ENCODE measurements at regions not wholly inside any gene's neighbourhood (a gene's known extent, or its start where the extent isn't known, plus 50 kb on each side); places are given as distances from the start of the nearest gene placed in this dataset.

DNA sequence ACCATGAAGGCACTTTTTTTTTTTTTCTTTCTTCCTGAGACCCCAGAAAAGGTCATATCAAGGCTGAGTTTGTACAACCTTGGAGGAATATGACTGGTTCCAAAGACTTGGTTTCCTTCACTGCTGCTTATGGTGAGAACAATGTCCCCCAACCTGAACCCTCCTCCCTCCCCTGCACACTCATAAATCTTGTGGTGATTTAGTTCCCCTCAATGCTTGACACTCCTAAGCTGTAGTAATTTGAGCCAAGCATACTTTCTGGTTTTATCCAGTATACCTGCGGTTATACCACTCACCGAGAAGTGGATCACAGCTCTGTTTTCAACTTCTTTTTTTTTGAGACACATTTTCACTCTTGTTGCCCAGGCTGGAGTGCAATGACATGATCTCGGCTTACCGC is 149.9 kb upstream of the KLF4 start:
- peak overlapping the region in 3 of 5 donors; percentile 95 to 100 (median 98) for H3K27ac ChIP-seq
- peaks cover 0 to 16% of the 10 kb centered on the region in 2 donors for H3K4me1 ChIP-seq (replicated peaks in 1 of 2)
- 93 to 98% (median 96%) methylated on average over 4 of the region's 4 CpGs for WGBS, 4 donors
- intact Hi-C loops (cut with DNase I) = loop anchor here in 1 of 2 donors (10.0 kb wide), 1 partner anchor 155 kb away; the partner anchor contains the start of gene KLF4
- no peaks in the 10 kb centered on the region for H3K9me3 ChIP-seq (replicated peaks in 1 of 3)
- TF ChIP-seq CTCF (IDR thresholded peaks at IDR 0.05) (no peak), POLR2A (IDR thresholded peaks at IDR 0.05) (no peak)
- H3K4me3 ChIP-seq = no peak overlapping the region
- no peaks in the 10 kb centered on the region for H3K27me3 ChIP-seq
- no peaks in the 10 kb centered on the region for H3K36me3 ChIP-seq (replicated peaks in 1 of 2)
- DNase-seq = no peak

DNA sequence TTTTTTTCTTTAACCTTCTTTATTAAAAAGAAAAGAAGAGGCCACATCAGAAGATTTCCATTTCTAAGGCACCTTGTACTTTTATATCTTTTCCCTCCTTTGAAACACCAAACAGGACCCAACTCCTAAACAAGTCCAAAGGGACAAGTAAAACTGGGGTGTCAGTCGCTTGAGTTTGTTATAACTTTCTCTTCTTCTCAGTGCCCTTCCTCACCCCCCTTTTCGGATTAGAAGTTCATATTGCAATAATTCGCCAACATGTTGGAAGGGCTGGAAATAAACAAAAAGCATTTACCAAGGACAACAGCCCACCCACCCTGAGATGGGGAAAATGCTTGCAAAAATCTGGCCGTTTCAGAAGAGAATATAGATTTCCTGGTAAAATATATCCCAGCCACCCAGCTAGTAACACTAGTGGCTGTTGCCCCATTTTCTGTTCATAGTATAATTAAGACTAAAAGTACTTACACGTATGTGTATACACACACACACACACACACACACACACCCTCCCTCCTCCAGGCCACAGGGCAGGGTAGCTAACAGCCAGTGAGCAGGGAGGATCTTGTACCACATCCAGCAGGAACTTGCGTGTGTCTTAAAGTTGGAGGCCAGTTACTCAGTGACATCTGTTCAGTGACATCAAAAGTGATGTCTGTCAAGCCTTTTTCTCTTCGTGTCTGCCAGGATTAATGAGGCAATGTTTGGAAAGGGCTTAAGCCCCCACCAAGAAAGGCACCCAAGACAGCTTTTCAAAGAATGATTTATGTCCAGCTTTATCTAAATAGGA is 149.1 kb upstream of the KLF4 start:
- TF ChIP-seq CTCF (IDR thresholded peaks at IDR 0.05) = no peak
- TF ChIP-seq POLR2A (IDR thresholded peaks at IDR 0.05) = peak in 1 of 2 donors; percentile 64
- Histone ChIP-seq H3K4me3 (peak overlapping the region in 2 of 4 donors; percentile 38 to 64), H3K36me3 (replicated peaks in 1 of 2) (no peaks in the 10 kb centered on the region), H3K27me3 (no peaks in the 10 kb centered on the region), H3K4me1 (replicated peaks in 1 of 2) (peaks cover 0 to 16% of the 10 kb centered on the region in 2 donors), H3K27ac (peak overlapping the region; percentile 71 to 100 (median 98)), H3K9me3 (replicated peaks in 1 of 3) (no peaks in the 10 kb centered on the region)
- intact Hi-C loops (cut with DNase I) = loop anchor here in 1 of 2 donors (10.0 kb wide), 1 partner anchor 154 kb away; the partner anchor contains the start of gene KLF4
- DNase-seq = peak; percentile 71 to 90 (median 79)
- WGBS, 4 donors = 17 to 31% (median 19%) methylated on average over 7 of the region's 7 CpGs

DNA sequence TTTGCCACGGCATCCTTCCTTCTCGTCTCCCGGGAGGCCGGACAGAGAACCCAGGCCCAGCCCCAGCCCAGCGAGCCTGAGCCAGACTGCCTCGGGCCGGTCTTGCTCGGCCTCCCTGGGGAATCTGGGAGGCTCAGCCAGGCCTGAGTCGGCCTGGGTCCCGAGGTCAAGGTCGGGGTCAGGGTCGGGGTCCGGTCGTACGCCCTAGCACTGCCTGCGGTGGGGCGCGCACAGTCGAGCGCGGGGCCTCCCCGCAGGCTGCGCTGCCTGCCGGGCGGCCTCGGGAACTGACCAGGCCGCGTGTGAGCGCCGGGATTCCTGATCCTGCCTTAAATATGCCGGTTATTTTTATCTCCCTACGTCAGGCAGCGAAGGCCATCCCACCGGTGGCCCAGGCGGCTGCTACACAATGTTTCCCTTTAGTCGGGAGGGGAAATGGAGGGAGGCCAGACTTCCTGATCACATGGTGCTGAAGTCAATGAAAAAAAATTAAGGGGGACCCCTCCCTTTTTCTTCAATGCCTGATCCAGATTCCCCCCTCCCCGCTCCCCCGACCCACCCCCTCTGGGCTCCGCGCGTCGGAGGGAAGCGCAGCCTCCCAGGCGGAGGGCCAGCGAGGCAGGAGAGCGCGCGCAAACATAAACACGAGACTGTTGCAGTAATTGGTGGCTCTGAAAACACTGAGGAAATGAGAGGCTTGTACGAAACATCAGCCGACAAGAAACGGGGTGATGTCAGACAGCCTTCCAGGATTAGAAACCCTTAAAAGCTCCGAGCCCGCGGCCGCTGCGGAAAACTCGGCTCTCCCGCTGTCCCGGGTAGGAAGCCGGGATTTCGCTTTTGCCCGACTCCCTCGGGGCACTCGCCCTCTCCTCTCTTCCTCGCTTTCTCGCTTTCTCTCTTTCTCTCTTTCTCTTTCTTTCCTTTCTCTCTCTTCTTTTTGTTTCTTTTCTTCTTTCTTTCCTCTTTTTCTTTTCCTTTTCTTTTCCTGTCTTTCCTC is 148.2 kb upstream of the KLF4 start:
- WGBS, 4 donors = 1 to 3% (median 2%) methylated on average over 33 to 67 of the region's 67 CpGs
- intact Hi-C loops (cut with DNase I) = loop anchor here in 1 of 2 donors (10.0 kb wide), 1 partner anchor 153 kb away; the partner anchor contains the start of gene KLF4

More for the DNA sequence above, 148.2 kb upstream of the KLF4 start:
- peaks cover 0 to 16% of the 10 kb centered on the region in 2 donors for H3K4me1 ChIP-seq (replicated peaks in 1 of 2)
- peak; percentile 97 to 98 for TF ChIP-seq POLR2A (IDR thresholded peaks at IDR 0.05)
- peak; percentile 10 to 62 (median 46) for TF ChIP-seq CTCF (IDR thresholded peaks at IDR 0.05)
- H3K36me3 ChIP-seq (replicated peaks in 1 of 2) = no peaks in the 10 kb centered on the region
- peak; percentile 91 to 98 (median 97) for DNase-seq
- peak overlapping the region in 2 of 4 donors; percentile 38 to 64 for H3K4me3 ChIP-seq
- H3K9me3 ChIP-seq (replicated peaks in 1 of 3) = no peaks in the 10 kb centered on the region
- H3K27me3 ChIP-seq = no peaks in the 10 kb centered on the region
- peak overlapping the region; percentile 71 to 100 (median 98) for H3K27ac ChIP-seq

Measured in adrenal gland (tissue), 9 donors.